A204.1 (cell line): ENCODE measurements at regions not wholly inside any gene's neighbourhood (a gene's known extent, or its start where the extent isn't known, plus 50 kb on each side); places are given as distances from the start of the nearest gene placed in this dataset.
"Not testable (repeated sequence)": the region's sequence is repeated elsewhere in the genome, so short reads cannot be mapped to it uniquely, and the experiment has no call there.

Source experiments
- FAIRE-seq: peaks from 2 replicates; lab custom pipeline; 2012; peaks lifted over from hg19 to GRCh38; lab: Jason Lieb, UNC

- no peak for FAIRE-seq
These were observed 972.5 kb upstream of the CTNND2 start for GRCh38 chr5:12876541-12877298.

DNA sequence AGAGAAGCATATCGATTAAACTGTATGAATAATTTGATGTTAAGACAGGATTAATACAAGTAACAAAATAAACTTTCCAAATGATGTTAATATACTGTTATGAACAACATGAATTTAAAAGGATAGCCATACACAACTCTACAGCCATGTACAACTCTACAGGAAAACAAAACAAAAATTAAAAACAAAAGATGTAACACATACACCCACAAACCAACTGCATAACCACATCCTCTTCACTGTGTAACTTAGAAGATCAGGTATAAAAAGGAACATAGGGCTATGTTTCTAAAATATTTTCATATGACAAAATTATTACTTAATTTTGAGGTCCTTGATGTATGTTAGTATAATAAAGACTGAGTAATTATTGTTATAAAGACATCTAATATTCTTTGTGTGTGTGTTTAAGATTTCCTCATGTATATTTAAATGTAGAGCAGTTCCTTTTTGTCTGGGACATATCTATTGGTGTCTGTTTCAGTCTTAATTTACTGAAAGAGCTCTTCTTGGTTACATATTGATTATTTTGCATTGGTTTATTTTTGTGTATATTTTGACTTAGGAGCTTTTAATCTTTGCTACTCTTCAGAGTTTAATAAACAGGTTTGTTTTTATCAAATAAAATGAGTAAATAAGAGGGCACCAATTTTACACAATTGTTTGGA lies 966.8 kb upstream of the CTNND2 start:
- FAIRE-seq, result no peak

DNA sequence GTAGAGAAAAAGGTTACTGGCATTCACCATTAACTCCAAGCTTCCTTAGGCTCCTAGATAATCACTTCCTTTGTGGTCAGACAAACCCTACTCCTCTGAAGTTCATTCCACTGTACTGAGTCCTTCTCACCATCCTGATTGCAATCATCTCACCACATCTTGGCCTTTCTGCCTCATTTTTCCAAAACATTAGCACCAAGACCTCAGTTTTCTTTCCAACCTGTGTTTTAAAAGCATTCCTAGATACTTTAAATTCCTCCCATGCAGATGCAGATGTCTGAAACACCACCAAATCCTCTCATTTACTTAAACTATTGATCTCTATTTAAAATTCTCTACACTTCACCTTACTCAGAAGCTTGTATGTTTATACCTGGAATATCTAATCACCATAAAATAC lies 961.3 kb upstream of the CTNND2 start:
- no peak for FAIRE-seq

DNA sequence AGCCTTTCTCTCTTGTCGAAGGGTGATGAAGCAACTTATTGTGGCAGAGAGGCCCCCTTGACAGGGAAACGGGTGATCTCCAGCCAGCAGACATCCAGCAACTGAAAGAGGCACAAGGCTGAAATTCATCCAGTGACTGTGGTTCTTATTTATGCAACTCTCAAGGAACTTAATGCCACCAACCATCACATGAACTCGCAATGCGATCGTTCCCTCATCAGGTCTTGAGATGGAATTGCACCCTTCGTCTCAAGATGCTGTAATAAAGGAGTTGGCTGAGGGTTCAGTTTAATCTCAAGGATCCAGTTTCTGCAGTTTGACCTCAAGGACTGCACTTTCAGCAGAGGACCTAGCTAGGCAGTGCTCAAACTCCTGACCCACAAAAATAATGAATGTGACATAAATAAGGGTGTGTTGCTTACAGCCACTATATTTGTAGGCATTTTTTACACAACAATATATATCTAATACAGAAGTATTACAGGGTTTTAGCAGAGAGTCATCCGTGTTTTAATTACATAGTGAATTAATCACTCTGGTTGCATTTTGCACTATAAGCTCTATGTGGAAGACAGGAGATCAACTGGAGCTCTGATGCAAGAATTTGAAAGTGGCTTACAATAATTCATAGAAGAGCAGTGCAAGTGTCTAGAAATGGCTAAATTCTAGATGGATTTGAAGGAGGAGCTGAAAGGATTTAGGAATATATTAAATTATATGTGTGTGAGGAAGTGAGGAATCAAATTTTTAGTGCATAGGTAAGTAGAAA lies 957.8 kb upstream of the CTNND2 start:
- FAIRE-seq, result no peak

- FAIRE-seq, result not testable (repeated sequence)
These were observed 951.9 kb upstream of the CTNND2 start for GRCh38 chr5:12856105-12856504.

DNA sequence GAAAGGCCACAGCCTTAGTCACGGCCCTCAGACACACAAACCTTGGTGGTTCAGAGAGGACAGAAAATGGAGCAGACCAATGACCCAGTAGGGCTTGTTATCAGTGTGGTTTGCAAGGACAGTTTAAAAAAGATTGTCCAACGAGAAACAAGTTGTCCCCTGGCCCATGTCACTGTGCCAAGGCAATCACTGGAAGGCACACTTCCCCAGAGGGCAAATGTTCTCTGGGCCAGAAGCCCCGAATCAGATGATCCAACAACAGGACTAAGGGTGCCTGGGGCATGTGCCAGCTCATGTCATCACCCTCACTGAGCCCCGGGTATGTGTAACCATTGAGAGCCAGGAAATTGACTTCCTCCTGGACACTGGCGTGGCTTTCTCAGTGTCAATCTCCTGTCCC lies 950.1 kb upstream of the CTNND2 start:
- FAIRE-seq, result no peak

- no peak for FAIRE-seq
These were observed 947.5 kb upstream of the CTNND2 start for GRCh38 chr5:12851761-12852160.

DNA sequence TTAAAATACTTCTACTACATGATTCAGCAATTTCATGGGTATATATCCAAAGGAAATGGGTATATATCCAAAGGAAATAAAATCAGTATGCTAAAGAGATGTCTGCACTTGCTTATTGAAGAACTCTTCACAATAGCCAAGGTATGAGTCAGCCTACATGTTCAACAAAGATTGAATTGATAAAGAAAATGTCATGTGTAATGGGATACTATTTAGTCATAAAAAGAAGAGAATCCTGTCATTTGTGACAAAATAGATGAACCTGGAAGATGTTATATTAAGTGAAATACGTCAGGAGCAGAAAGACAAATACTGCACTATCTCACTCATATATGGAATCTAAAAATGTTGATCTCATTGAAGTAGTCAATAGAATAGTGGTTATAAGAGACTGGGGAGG lies 944.5 kb upstream of the CTNND2 start:
- FAIRE-seq, result no peak

DNA sequence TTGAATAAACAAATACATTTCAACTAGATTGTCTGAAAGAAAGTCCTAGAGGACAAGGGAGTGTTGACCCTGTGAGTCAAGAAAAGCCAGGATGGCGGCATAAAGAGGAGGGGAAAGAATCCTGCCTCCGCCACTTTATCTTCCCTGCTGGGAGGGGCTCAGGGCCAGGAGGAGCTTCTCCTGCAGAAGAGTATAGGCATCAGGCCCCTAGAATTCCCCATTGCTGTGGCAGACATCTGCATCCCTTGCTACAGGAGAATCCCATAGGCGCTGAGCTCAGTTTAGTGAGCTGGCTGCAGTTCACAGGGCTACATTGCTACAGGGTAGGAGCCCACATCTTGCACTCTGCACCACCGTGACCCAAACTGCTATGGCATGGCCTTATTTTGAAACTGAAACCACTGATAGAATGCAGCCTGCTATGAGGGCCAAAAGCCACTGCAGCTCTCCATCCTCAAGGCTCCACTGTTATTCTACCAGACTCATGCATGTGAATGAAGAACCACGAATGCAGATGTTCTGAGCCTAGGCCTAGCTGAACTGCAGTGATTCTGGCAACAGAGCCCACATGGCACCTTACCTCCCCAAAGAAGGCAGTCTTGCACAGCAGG lies 941.4 kb upstream of the CTNND2 start:
- no peak for FAIRE-seq

DNA sequence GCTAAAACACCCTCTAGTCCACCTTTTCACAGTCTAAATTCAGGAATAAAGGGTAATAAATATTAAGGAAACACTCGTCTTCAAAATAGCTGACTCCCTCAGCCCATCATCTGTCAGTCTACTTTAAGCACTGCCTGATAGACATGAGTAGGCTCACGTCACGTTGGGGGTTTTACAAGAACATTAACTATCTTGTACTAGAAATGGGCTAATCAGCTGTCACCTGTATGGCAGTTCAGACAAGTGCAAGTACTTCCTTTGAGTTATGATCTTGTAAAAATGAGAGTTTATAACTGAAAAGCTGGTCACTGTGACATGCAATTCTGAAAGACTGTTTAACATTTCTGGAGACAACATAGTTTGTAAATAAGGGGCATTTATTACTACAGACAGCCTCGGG lies 936.7 kb upstream of the CTNND2 start:
- no peak for FAIRE-seq

- no peak for FAIRE-seq
These were observed 933.3 kb upstream of the CTNND2 start for GRCh38 chr5:12837592-12837991.

DNA sequence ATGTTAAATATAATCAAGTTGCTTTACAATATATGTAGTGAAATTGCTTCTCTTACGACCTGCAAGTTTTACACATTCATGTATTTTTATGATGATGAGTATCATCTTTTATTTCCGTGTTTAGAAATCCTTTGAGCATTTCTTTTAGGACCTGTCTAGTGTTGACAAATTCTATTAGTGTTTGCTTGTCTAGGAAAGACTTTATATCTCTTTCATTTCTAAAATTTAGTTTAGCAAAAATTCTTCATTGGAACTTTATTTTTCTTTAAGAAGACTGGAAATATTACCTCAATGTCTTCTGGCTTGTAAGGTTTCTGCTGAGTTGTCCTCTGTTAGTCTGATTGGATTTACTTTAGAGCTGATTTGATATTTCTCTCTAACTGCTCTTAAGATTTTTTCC lies 920.9 kb upstream of the CTNND2 start:
- no peak for FAIRE-seq

GRCh38 chr5:12805165-12805698 lies 901.0 kb upstream of the CTNND2 start:
- FAIRE-seq, result no peak

- no peak for FAIRE-seq
These were observed 894.9 kb upstream of the CTNND2 start for GRCh38 chr5:12799165-12799564.

DNA sequence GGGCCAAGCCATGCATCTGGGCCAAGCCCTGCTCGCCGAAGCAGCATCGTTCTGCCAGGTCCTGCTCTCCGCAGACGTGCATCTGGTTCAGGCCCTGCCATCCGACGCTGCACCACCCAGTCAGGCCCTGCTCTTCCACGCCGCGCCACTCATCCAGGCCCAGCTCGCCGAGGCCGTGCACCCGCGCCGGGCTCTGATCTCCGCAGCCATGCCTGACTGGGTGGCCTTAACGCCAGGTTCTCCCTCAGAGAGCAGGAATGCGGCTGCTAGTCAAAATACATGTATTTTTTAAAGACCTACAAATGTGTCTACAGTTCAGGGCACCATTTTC lies 891.1 kb upstream of the CTNND2 start:
- FAIRE-seq, result no peak

GRCh38 chr5:12794476-12795332 lies 890.5 kb upstream of the CTNND2 start:
- FAIRE-seq, result no peak

DNA sequence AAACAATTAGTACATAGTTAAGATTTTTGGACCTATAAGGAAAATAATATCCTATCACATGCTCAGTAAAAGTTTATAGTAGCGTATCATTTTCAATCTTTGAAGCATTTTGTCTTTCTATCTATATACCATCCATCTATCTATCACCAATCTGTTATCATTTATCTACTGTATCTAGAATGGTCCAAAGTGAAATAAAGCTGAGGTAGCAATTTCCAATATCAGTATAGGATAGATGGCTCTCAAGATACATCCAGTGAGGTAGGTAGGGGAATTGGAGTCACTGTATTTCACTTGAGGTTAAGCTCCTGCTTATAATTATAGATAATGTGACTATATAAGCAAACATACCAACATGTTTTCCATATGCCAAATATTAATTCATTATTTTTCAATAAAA lies 889.1 kb upstream of the CTNND2 start:
- no peak for FAIRE-seq

DNA sequence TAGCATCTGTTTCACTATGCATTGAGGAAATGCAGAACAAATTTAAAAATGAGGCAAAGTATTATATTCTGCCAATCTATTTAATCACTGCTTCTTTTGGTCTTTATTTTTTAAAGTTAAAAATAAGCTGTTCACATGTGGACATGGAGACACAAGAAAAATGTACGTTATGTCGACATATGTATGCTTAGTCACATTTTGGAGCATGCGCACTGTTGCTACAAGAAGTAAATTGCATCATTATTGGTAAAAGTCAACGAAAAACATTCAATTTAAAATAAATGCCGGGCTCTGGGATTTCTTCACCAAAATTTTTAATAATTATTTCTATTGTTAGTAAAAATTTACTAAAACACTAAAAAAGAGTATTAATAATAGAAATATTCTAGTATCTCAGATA lies 876.3 kb upstream of the CTNND2 start:
- FAIRE-seq, result no peak

DNA sequence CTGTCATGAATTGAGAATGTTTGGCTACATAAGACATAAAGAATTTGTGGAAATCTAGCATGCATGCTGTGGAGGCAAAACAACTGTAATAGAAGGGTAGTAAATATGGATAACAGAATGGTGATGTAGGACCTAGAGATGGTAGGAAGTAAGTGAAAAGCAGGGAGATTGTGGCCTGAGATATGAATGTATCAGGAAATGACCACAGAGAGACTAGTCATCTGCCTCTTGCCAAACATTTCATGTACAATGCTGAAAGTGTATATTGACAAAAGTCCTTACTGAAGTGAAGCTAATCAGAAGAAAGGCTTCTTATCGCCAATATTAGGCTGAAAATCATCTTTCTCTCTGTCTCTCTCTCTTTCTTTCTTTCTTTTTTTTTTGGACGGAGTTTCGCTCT lies 873.1 kb upstream of the CTNND2 start:
- FAIRE-seq, result no peak

DNA sequence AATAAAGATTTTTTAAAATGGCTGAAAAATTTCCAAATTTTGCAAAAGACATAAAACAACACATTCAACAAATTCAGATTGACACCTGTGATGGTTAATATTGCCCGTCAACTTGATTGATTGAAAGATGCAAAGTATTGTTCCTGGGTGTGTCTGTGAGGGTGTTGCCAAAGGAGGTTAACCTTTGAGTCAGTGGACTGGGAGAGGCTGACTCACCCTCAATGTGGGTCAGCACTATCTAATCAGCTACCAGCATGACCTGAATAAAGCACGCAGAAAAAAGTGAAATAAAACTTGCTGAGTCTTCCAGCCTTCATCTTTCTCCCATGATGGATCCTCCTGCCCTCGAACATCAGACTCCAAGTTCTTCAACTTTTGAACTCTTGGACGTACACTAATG lies 868.0 kb upstream of the CTNND2 start:
- FAIRE-seq, result no peak

GRCh38 chr5:12759377-12759776 lies 855.1 kb upstream of the CTNND2 start:
- no peak for FAIRE-seq

GRCh38 chr5:12757035-12757434 lies 852.8 kb upstream of the CTNND2 start:
- FAIRE-seq, result no peak
